Liver (tissue), 8 donors: ENCODE measurements at regions not wholly inside any gene's neighbourhood (a gene's known extent, or its start where the extent isn't known, plus 50 kb on each side); places are given as distances from the start of the nearest gene placed in this dataset.

Experiments
- DNase-seq: peaks from one replicate; pipeline ENCODE4 v3.0.0-alpha.2; 2017; ENCODE audit warnings: low spot score
- H3K27ac ChIP-seq, 2 donors: one replicate each; pipeline ENCODE4 v1.7.0; 2013; ENCODE audit warnings: inconsistent platforms in 2 of 2, low read length in 2 of 2, control low read depth in 1 of 2, low read depth in 1 of 2, mild to moderate bottlenecking in 1 of 2
- H3K27me3 ChIP-seq, 4 donors: one replicate each; pipeline versions ENCODE4 v1.6.1 to v1.7.0; 2013; ENCODE audit warnings: low read length in 3 of 4, inconsistent platforms in 1 of 4, mild to moderate bottlenecking in 1 of 4, moderate library complexity in 1 of 4; ENCODE audit not compliant: control insufficient read depth in 4 of 4, insufficient read depth in 4 of 4
- H3K36me3 ChIP-seq, 4 donors: one replicate each; pipeline versions ENCODE4 v1.6.1 to v1.7.0; 2013; ENCODE audit warnings: low read length in 3 of 4, mild to moderate bottlenecking in 3 of 4, low read depth in 1 of 4, moderate library complexity in 1 of 4; ENCODE audit not compliant: control insufficient read depth in 4 of 4, insufficient read depth in 3 of 4
- H3K4me1 ChIP-seq, 4 donors: one replicate each; pipeline versions ENCODE4 v1.6.1 to v1.7.0; 2013; ENCODE audit warnings: low read length in 3 of 4, mild to moderate bottlenecking in 3 of 4, moderate library complexity in 1 of 4; ENCODE audit not compliant: control insufficient read depth in 4 of 4, insufficient read depth in 4 of 4
- H3K4me3 ChIP-seq, 3 donors: one replicate each; pipeline versions ENCODE4 v1.6.1 to v1.7.0; 2013; ENCODE audit warnings: low read length in 3 of 3, control low read depth in 1 of 3, low read depth in 1 of 3, mild to moderate bottlenecking in 1 of 3
- H3K9ac ChIP-seq, 2 donors: one replicate each; pipeline ENCODE4 v1.7.0; 2013; ENCODE audit warnings: low read length in 2 of 2, mild to moderate bottlenecking in 2 of 2, moderate library complexity in 2 of 2, control low read depth in 1 of 2, low read depth in 1 of 2
- H3K9me3 ChIP-seq, 4 donors: one replicate each; pipeline versions ENCODE4 v1.6.1 to v1.7.0; 2013; ENCODE audit warnings: low read length in 3 of 4; ENCODE audit not compliant: control insufficient read depth in 4 of 4
- ATF3 ChIP-seq: IDR thresholded peaks from 2 replicates; pipeline ENCODE4 v1.6.1; 2016; ENCODE audit warnings: antibody characterized with exemption
- CTCF ChIP-seq: fragments of 150-350 bp; IDR thresholded peaks from 2 replicates; pipeline ENCODE4 v1.5.1; 2017; ENCODE audit warnings: improper control_type of control experiment, low read depth, low read length; ENCODE audit not compliant: missing input control
- EGR1 ChIP-seq, 2 donors: IDR thresholded peaks; 2 replicates each; pipeline ENCODE4 v1.6.1; 2016 to 2018; ENCODE audit warnings: antibody characterized with exemption in 2 of 2, low read depth in 2 of 2
- FOXA1 ChIP-seq: IDR thresholded peaks from 2 replicates; pipeline ENCODE4 v1.6.1; 2016; ENCODE audit warnings: antibody characterized with exemption
- FOXA2 ChIP-seq: IDR thresholded peaks from 2 replicates; pipeline ENCODE4 v1.6.1; 2016; ENCODE audit warnings: antibody characterized with exemption
- GABPA ChIP-seq, 2 donors: IDR thresholded peaks in 1 of 2; conservative IDR thresholded peaks in 1 of 2; 2 replicates each; pipeline ENCODE4 v1.6.1; 2016; ENCODE audit warnings: antibody characterized with exemption in 2 of 2, mild to moderate bottlenecking in 1 of 2, moderate library complexity in 1 of 2
- HNF4A ChIP-seq, 2 donors: conservative IDR thresholded peaks; 2 replicates each; pipeline ENCODE4 v1.6.1; 2016; ENCODE audit warnings: antibody characterized with exemption in 2 of 2, mild to moderate bottlenecking in 2 of 2
- HNF4G ChIP-seq: IDR thresholded peaks from 2 replicates; pipeline ENCODE4 v1.6.1; 2016; ENCODE audit warnings: antibody characterized with exemption
- JUND ChIP-seq, 2 donors: IDR thresholded peaks; 2 replicates each; pipeline ENCODE4 v1.6.1; 2016; ENCODE audit warnings: antibody characterized with exemption in 2 of 2
- MAX ChIP-seq: IDR thresholded peaks from 2 replicates; pipeline ENCODE4 v1.6.1; 2016; ENCODE audit warnings: antibody characterized with exemption
- NR2F2 ChIP-seq: IDR thresholded peaks from 2 replicates; pipeline ENCODE4 v1.6.1; 2016; ENCODE audit warnings: antibody characterized with exemption
- RAD21 ChIP-seq, 2 donors: IDR thresholded peaks; 2 replicates each; pipeline ENCODE4 v1.6.1; 2016; ENCODE audit warnings: antibody characterized with exemption in 2 of 2, mild to moderate bottlenecking in 2 of 2
- REST ChIP-seq: IDR thresholded peaks from 2 replicates; pipeline ENCODE4 v1.6.1; 2016; ENCODE audit warnings: antibody characterized with exemption, mild to moderate bottlenecking
- RXRA ChIP-seq, 2 donors: IDR thresholded peaks; 2 replicates each; pipeline ENCODE4 v1.6.1; 2017 to 2018; ENCODE audit warnings: antibody characterized with exemption in 2 of 2, mild to moderate bottlenecking in 1 of 2
- SP1 ChIP-seq: IDR thresholded peaks from 2 replicates; pipeline ENCODE4 v1.6.1; 2018; ENCODE audit warnings: antibody characterized with exemption, mild to moderate bottlenecking
- TAF1 ChIP-seq: conservative IDR thresholded peaks from 2 replicates; pipeline ENCODE4 v1.6.1; 2016; ENCODE audit warnings: antibody characterized with exemption, mild to moderate bottlenecking
- YY1 ChIP-seq: IDR thresholded peaks from 2 replicates; pipeline ENCODE4 v1.6.1; 2016; ENCODE audit warnings: antibody characterized with exemption, mild to moderate bottlenecking
- ZBTB33 ChIP-seq: IDR thresholded peaks from 2 replicates; pipeline ENCODE4 v1.6.1; 2016; ENCODE audit warnings: antibody characterized with exemption
- WGBS: extraction: QIAGEN DNeasy Blood & Tissue Kit; methylation state at CpG from one replicate; pipeline ENCODE4 v1.1.7; 2013; 5-methylcytosine and 5-hydroxymethylcytosine counted together
- donor health status: healthy.
- donor health status: healthy.
- donor health status: healthy.
- donor health status: healthy.
- donor health status: healthy.

GRCh38 chr1:114208106-114208505 lies 54.4 kb upstream of the SYT6 start:
- no peak overlapping the region for H3K27ac ChIP-seq
- peaks cover 0 to 5% (median 0%) of the 10 kb centered on the region in 4 donors for H3K27me3 ChIP-seq
- DNase-seq = no peak
- WGBS = 69% methylated on average over 4 of the region's 4 CpGs
- H3K4me1 ChIP-seq = no peaks in the 10 kb centered on the region
- no peak overlapping the region for H3K4me3 ChIP-seq
- no peaks in the 10 kb centered on the region for H3K36me3 ChIP-seq
- no peaks in the 10 kb centered on the region for H3K9me3 ChIP-seq
- H3K9ac ChIP-seq = no peak overlapping the region
- no peak for TF ChIP-seq YY1
- TF ChIP-seq HNF4G = no peak
- TF ChIP-seq RAD21 (IDR thresholded peaks at IDR 0.05) = no peak
- TF ChIP-seq NR2F2 = no peak
- TF ChIP-seq REST = no peak
- no peak for TF ChIP-seq ZBTB33
- no peak for TF ChIP-seq ATF3
- TF ChIP-seq GABPA (IDR thresholded peaks at IDR 0.05 in 1 of 2, conservative IDR thresholded peaks at IDR 0.05 in 1 of 2) = no peak
- TF ChIP-seq FOXA1 = no peak
- TF ChIP-seq CTCF = no peak

GRCh38 chr1:114207635-114208034 lies 54.0 kb upstream of the SYT6 start:
- Histone ChIP-seq H3K4me1 (no peaks in the 10 kb centered on the region), H3K27me3 (peaks cover 0 to 5% (median 0%) of the 10 kb centered on the region in 4 donors), H3K27ac (no peak overlapping the region), H3K9ac (no peak overlapping the region), H3K9me3 (no peaks in the 10 kb centered on the region), H3K4me3 (no peak overlapping the region), H3K36me3 (no peaks in the 10 kb centered on the region)
- no peak for DNase-seq
- WGBS = 72% methylated on average over 11 of the region's 11 CpGs
- TF ChIP-seq HNF4A (conservative IDR thresholded peaks at IDR 0.05) = no peak
- no peak for TF ChIP-seq YY1
- TF ChIP-seq GABPA (IDR thresholded peaks at IDR 0.05 in 1 of 2, conservative IDR thresholded peaks at IDR 0.05 in 1 of 2) = no peak
- TF ChIP-seq ZBTB33 = no peak
- no peak for TF ChIP-seq MAX
- no peak for TF ChIP-seq FOXA2
- TF ChIP-seq SP1 = no peak
- TF ChIP-seq RXRA (IDR thresholded peaks at IDR 0.05) = no peak
- TF ChIP-seq CTCF = no peak
- TF ChIP-seq TAF1 = no peak
- TF ChIP-seq HNF4G = no peak
- no peak for TF ChIP-seq EGR1 (IDR thresholded peaks at IDR 0.05; ENCODE audit: low read depth in 2 of 2)
- no peak for TF ChIP-seq NR2F2
- TF ChIP-seq JUND (IDR thresholded peaks at IDR 0.05) = no peak
- no peak for TF ChIP-seq FOXA1
- no peak for TF ChIP-seq RAD21 (IDR thresholded peaks at IDR 0.05)
- no peak for TF ChIP-seq ATF3
